HG03571 (cell line): ENCODE measurements at regions not wholly inside any gene's neighbourhood (a gene's known extent, or its start where the extent isn't known, plus 50 kb on each side); places are given as distances from the start of the nearest gene placed in this dataset.

ENCODE experiments used
- ATAC-seq: cut with Tn5 transposase; IDR thresholded peaks from one replicate; pipeline ENCODE4 v1.9.1; 2021; ENCODE audit not compliant: unreplicated experiment

DNA sequence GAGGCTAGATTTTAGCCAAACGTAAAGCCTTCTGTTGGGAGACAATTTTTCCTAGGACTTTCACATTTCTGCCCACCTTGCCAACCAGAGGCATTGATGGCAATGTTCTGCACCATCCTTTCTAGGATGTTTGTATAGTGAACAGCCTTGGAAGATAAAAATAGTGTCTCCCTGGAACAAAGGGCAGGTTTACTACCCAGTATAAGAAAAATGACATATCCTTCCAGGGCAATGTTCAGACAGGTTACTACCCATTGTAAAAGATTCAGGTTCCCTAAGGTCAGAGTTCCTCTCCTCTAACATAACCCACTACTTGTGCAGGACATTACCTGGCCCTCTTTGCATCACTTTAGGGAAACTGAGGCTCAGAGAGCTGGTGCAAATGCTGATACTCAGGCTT lies 248.2 kb upstream of the VEPH1 start:
- no peak for ATAC-seq

DNA sequence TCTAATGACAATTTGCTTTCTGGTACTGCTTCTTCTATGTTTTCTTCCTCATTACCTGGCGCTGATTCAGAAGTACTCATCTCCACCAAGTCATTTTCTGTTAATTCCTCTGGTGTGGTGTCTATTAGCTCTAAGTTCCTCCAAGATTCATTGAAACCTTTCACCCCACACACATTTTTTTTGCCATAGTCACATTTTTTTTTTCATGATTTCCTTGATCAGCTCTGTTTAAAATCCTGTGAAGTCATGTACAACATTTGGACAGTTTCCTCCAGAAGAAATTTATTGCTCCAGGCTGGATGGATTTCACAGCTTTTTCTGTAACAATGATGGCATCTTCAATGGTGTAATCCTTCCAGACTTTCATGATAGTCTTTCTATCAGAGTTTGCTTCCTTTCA lies 243.2 kb upstream of the VEPH1 start:
- ATAC-seq, result no peak

DNA sequence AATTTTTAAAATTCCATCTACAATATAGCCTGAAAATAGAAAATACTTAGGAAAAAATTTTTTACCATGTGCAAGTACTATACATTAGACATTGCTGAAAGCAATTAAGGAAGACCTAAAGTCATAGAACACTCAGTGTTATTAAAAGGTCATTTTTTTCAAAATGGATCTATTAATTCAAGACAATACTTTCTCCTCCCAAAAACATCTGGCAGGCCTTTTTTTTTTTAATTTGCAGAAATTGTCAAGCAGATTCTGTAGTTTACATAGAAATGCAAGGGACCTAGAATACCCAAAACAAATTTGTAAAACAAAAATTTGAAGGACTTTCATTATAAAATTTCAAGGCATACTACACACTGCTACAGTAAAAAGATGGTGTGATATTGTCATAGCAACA lies 238.4 kb upstream of the VEPH1 start:
- no peak for ATAC-seq

DNA sequence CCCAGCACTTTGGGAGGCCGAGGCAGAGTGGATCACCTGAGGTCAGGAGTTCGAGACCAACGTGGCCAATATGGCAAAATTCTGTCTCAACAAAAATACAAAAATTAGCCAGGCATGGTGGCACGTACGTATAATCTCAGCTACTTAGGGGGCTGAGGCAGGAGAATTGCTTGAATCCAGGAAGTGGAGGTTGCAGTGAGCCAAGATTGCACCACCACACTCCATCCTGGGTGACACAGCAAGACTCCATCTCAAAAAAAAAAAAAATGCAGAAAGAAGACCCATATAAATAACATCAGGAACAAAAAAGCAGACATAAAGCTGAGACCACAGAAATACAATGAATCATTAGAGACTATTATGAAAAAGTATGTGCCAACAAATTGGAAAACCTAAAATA lies 235.2 kb upstream of the VEPH1 start:
- ATAC-seq, result no peak

DNA sequence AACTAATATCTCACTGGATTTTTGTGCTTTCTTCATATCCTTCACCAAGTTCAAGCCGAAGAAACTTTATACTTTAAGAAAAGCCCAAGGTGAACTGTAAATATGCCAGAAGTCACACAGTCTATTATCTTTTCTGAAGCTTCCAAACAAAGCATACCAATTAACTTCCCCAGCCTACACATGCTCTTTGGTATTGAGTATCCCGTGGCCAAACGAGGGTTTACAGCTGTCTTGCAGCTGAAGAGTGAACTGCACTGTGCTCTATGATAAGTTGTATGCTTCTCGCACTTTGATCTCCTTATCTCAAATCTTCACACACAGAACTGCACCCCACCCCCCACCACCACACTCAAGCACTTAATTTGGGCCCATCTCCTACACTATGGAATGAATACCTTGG lies 215.6 kb upstream of the VEPH1 start:
- ATAC-seq, result no peak

DNA sequence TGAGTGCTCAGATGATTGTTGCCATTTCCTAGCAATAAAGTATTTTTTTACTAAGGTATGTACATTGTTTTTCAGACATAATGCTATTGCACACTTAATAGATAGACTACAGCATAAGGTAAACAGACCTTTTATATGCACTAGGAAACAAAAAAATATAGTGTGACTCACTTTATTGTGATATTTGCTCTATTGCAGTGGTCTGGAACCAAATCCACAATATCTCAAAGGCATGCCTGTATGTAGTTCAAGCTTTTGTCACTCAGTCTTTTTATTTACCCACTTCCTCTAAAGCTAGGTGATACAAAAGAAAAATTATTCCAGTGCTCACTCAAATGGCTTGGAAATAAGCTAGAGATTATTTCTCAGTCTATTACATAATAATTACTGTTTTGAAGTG lies 209.9 kb upstream of the VEPH1 start:
- no peak for ATAC-seq

DNA sequence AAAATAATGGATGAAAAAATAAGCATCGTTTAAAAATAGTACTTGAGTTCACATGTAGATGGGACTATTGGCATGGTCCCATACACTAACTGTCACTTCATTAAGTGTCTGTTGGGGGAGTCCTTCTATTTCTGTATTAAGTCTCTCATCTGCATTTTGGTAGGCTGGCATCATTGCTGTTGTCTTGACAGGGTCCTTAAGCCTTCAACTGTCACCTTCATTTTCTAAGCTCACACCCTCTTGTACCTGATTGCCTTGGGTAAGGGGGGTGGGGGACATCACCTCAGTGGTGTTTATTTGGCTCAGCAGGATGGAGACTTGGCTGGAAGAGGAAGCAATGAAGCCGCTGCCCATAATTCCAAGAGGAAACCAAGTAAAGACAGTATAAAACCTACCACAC lies 202.0 kb upstream of the VEPH1 start:
- ATAC-seq, result no peak

DNA sequence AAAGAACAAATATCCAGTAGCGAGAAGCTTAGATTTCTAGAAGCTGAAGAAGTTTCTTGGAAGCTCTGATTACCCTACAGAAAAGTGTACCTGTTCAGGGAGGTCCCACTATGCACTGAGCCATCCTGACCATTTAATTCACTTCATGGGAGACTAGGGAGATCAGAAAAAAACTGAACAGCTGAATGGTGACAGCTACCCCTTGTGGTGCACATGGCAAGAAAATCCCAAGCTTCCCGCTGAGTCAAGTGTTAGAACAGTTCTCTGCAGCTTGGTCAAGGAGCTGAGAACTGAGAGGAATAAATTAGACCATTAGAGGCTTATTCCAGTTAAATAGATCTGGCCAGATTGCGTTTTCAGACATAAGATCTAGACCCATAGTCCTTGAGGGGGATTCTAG lies 197.2 kb upstream of the VEPH1 start:
- no peak for ATAC-seq

DNA sequence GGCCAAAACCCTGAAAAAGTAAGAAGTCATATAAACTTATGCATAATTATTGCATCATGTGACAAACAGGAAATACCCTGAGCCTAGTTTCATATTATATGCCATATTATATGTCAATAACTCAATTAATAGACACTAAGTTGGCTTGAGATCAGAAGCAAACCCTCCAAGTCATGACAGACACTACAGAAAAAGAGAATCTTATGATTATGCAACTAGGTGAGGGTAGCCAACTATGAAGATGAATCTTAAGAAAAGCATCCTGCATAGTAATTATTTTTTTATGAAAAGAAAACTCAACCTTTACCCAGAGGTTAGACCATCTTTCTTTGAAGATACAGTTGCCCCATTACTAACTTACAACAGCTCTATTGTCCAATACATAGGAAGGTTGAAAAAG lies 192.4 kb upstream of the VEPH1 start:
- no peak for ATAC-seq

DNA sequence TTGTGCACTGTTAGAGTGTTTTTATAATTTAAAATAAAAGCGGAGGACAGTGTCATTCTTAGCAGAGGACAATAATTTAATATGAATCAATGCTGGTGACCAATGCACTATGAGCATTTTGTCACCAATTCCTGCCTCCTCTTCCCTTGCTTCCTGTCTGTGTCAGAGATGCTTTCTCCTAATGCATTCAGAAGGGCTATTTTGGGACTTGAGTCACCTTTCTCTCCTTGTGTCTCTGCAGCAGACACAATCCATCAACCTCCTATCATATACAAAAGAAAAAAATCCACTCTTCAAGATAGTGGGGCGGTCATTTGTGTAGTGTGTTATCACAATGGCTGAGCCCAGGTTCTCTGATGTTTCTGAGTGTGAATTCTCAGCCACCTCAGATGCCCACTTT lies 191.9 kb upstream of the VEPH1 start:
- no peak for ATAC-seq

DNA sequence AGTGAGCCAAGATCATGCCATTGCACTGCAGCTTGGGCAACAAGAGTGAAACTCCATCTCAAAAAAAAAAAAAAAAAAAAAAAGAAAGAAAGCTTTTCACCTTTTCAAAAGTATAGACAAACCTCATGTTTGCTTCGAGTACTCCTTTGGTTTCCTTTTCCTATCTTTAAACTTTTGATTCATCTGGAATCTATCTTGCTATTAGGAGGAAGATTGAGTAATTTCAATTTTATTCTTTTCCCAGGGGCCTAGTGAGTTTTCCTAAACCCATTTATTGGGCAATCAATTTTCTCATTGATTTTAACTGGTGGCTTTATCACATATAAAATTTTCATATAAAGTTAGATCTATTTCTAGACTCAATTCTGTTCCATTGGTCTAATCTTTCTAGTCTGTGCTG lies 190.5 kb upstream of the VEPH1 start:
- no peak for ATAC-seq

DNA sequence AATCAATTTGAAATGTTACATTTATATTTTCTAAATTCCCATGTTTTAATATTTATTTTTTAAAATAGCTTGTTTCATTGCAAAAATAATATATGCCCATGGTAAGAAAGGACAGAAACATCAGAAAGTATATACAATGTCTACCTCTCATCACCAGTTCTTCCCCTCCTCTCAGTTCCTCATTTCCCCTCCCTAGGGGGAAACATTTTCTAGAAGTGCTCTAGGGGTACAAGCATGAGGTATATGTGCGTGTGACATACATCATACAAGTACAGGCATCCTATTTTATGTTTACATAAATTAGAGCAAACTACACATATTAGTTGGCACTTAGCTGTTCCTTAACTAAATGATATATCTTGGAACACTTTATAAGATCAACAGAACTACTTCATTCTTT lies 189.3 kb upstream of the VEPH1 start:
- ATAC-seq, result peak; percentile 57

DNA sequence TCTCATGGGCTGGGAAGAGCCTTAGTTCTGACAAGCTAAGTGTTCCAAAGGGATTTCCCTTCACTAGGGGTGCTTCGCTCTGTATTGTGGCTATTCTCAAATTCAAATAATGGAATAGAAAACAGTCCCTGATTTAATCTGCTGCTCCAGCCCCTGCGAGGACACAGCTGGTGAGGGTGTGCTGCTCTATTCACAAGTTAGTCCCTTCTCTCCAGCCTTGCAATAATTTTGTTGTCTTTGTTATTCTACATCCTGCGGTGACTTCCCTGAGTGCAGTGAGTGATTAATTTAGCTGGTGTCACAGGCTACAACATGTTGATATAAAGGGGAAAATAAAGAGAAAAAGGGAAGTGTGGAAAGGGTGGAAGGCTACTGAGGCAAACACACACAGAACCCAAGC lies 180.5 kb upstream of the VEPH1 start:
- no peak for ATAC-seq

DNA sequence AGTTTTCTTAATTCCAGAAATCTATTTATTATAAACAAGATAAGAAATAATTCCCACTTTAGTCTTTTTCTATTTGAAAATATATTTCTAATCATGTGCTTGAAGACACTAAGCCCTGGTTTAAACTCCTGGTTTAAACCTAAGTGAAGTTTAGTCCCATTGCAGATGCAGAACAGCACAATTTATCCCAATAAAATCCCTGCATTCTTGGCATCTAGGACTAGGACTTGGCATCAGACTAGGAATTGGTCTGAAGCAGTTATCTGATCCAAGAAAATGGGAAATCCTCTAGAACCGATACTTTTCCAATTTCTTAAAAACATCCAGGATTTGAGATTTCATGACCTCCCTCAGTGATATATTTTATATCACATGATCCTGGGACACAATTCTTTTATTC lies 168.8 kb upstream of the VEPH1 start:
- ATAC-seq, result no peak

DNA sequence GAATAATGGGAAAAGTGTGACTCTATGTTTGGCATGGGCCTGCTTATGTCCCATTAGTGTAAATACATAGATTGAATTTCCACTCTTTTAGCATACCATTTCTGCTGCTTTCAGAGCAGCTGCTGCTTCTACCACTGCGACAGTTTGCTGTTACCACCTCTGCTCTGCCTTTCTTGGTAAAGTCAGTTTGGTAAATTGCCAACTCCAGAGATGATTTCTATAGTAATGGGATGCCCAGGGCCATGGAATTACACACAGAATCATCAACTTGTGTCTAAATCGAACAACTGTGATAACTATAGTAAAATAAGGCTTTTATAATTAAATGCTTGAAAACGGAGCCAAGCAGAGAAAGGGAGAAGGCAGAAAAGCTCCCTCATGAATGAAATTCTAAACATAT lies 168.4 kb upstream of the VEPH1 start:
- no peak for ATAC-seq

DNA sequence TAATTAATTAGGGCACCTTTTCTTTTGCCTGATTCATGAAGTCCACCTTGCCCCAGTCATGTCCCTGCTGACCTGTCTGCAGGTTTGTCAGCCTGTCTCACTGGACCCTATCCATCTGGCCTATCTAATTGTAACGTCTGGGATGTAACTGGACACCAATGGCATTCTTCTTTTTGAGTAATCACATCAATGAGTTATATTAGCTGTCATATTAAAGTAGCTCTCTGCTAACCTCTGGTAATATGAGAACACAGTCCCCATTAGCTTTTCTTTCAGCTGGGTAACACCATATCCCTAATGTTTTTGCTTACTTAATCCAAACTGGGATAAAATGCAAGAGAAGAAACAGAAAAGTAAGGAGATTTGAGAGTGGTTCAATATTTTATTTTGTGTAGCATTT lies 166.2 kb upstream of the VEPH1 start:
- ATAC-seq, result no peak

DNA sequence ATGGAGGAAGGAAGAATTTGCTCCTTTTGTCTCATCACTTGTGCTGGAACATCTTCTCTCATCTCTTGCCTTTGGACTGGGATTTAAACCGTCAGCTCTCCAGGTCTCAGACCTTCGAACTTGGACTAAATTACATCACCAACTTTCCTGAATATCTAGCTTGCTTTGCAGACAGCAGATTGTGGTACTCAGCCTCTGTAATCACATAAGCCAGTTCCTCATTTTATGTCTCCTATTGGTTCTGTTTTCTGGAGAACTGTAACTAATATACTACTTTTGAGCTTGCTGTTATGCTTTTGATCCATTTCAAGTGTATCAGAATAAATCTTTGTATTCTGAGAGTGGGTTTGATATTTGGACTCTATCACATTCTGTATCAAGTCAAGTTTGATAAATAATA lies 164.3 kb upstream of the VEPH1 start:
- no peak for ATAC-seq

DNA sequence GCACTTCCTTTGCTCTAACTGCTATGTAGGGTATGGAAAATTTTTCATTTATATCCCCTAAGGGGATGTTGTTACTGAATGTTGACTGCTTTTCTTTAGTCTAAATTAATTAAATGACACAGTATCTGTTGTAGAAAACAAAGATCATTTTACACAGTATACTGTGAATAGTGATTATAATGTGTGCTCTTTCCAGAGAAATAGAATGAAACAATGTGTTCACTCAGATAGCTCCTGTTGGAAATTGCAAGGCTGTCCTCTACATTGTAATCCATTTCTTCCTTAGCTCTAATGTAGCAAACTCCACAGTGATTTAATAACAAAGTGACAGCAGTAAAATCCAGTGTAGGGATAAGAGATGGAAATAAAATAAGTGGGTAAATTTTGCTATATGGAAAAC lies 159.0 kb upstream of the VEPH1 start:
- no peak for ATAC-seq

DNA sequence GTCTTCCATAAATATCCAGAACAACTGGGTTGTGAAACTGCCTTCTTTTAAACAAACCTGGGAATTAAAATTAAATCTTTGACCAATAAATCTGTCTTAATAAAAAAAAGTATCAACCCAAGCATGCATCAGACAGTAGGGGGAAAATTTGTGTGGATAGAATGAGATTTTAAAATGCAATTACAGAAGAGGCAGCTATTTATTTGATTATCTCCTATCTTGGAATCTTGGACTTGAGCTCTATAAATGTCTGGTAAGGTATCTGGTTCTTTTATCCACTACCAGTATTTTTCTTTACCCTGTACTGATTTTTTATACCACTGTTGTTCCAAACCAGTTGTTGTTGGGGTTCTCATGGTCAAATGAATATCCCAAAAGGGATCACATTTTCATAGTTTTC lies 157.6 kb upstream of the VEPH1 start:
- ATAC-seq, result no peak

DNA sequence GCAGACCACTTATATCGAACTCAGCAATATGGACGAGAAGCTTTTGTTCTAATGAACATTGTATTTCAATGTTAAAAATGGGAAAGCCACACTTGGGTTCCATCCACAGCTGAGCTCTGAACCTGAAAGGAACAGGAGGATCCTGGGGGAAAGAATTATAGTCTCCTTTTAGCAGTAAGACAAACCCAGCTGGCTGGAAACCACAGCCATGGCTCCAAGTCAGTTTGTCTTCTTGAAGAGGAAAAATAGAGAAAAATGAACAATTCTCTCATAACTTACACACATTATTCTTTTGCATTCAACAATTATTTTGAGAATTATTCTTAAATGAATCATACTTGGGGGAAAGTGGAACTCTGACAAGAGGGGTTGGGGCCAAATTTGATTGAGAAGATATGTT lies 149.2 kb upstream of the VEPH1 start:
- ATAC-seq, result no peak

DNA sequence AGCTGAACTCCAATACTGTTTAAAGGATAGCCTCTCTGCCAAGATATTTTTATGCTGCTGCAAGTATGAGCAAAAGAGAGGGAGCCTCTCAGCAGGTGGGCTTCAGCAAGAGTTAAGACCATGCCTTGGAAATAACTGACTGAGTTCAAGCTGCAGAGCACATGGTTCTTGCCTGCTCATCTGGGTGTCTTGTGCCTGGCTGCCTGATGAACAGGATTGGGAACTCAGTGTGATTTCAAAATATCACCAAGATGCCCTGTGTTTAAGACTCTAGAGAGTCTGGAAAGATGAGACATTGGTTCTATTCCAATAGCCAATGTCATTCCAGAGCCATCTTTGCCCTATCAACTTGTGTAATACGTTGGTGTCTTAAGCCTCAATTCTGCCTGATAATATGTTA lies 147.5 kb upstream of the VEPH1 start:
- no peak for ATAC-seq

DNA sequence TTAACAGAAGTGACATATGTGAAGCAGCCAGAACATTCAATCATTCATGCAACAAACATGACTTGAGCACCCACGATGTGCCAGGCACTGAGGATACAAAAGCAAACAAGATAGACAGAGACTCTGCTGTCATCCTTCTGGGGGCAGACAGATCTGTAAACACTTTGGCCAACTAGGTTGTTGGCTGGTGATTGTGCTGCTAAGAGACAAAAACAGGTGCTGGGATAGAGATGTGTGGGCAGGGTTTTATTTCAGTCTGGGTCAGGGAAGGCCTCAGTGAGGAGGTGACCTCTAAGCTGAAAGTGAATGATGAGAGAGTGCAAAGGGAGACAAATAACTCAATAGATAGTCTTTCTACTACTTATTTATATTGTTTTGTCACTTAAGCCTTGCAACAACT lies 147.0 kb upstream of the VEPH1 start:
- ATAC-seq, result no peak

DNA sequence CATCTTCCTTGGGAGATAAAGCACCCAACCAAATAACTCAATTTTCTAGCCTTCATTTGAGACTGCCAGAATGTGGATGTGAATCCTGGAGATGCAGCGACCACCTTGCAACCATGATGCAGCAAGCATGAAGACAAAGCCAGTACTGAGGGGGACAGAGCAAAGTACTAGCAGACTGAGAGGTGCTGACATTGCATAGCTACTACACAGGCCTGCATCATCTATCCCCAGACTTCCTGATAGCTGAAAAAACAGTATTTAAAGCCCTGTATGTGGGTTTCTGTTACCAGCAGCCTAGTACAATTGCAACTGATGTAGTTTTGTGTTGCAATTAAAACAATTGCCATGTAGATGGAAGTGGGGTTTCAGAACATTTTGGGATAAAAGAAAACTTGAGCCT lies 146.3 kb upstream of the VEPH1 start:
- no peak for ATAC-seq

DNA sequence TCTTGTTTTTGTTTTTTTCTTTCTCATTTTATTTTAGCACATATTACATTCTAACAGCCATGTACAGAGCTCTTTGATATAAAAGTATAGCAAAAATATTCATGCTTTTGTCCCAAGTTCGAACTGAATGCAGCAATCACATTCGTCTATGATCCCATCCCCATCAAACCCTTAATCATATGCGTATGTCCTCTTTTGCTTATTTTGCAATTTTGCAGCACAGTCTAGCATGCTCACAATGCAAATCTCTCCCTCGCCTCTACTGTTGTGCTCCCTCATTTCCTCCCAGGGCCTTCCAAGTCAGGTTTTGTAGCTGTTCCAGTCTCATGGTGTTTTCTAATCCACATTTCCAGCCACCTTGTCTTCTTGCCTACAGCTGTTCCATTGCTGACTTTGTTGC lies 144.6 kb upstream of the VEPH1 start:
- no peak for ATAC-seq
